ENCODE measurements at regions not wholly inside any gene's neighbourhood (a gene's known extent, or its start where the extent isn't known, plus 50 kb on each side); places are given as distances from the start of the nearest gene placed in this dataset.

DNA sequence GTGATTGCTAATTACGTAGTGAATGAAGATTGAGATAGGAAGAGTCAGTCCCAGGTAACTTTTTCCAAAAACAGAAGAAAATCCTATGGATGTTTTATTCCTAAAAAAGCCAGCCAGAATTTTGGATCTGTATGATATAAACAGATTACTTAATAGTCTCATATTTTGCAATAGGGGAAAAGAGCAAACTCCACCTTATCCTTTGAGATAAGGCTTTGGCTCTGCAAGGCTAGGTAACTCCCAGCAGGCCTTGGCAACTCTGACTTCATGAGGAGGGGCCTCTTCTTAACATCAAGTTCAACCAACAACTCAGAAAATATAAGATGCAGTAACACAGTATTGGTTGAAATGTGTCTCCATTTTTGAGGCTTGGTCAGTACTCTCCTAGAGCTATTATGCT is 98.7 kb upstream of the SLC4A4 start:
- TF ChIP-seq, protein P1, sequence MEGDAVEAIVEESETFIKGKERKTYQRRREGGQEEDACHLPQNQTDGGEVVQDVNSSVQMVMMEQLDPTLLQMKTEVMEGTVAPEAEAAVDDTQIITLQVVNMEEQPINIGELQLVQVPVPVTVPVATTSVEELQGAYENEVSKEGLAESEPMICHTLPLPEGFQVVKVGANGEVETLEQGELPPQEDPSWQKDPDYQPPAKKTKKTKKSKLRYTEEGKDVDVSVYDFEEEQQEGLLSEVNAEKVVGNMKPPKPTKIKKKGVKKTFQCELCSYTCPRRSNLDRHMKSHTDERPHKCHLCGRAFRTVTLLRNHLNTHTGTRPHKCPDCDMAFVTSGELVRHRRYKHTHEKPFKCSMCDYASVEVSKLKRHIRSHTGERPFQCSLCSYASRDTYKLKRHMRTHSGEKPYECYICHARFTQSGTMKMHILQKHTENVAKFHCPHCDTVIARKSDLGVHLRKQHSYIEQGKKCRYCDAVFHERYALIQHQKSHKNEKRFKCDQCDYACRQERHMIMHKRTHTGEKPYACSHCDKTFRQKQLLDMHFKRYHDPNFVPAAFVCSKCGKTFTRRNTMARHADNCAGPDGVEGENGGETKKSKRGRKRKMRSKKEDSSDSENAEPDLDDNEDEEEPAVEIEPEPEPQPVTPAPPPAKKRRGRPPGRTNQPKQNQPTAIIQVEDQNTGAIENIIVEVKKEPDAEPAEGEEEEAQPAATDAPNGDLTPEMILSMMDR (IDR thresholded peaks at IDR 0.05; ENCODE audit: extremely low read depth, missing control alignments) = no peak
- no peak for DNase-seq (ENCODE audit: low spot score)

DNA sequence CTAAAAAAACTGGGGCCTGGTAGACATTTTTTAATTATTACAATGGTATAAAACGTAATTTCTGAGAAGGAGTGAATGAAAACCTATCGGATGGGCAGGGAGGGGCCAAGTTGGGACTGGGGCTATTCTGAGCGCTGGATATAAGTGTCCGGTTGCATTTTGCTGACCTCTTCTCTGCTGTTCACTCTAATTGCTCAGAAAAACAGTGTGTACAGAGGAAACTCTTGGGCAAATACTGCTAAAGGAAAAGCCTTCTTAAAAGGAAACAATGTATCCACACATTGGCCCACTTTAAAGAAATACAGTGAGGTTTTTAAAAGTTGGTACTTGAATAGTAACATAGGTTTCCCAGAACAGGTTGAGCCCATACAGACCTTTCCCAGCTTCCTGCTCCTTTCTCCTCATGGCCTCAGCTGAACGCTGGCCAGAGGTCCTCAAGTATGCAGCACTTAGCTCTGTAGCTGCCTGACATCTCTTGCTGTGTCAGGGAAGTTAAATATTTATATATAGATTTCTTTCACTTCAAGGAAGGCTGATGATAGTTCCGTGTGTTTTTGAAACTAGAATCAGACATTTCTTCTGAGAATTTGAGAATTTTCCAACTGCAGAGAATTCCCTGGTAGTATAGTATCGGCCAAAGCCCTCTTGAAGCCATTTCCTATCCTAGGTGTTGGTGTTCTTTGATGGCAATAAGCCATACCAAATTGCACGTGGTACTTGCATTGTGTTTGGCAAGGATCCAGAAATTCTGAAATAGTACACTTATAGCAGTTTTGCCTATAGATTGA is 97.1 kb upstream of the SLC4A4 start:
- TF ChIP-seq, protein P1 (IDR thresholded peaks at IDR 0.05; ENCODE audit: extremely low read depth, missing control alignments) = no peak
- no peak for DNase-seq (ENCODE audit: low spot score)

DNA sequence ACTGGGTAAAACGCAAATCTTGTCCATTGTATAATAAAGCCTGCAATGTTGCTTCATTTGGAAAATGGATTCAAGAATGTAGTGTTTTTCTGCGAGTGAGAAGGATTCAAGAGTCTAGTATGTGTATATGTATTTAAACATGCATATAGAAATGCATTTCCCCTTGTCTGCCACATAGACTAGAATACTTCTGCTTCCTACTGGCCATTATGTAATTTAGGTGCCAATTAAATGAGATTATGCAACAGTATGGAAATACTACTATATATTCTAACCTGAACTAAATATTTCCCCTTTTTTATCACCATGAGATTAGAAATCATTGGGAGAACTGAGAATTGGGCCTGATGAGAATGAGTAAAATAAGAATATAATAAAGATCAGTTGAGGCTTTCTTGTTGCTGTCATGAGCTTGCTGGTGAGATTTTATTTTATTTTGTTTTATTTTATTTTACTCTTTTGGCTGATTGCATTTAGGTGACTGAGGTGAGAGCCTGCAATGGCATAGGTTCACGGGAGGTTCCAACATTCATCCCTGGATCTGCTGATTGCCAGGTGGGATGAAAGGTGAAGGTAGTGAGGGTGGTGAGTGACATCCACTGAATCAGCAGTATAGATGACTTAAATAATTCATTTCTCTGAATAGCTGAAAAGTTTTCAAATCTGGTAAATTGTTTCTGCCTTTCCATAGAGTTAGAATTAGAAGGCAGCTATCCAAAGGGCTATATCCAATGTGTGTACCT is 95.6 kb upstream of the SLC4A4 start:
- DNase-seq (ENCODE audit: low spot score) = no peak
- TF ChIP-seq, protein P1 (IDR thresholded peaks at IDR 0.05; ENCODE audit: extremely low read depth, missing control alignments) = no peak

DNA sequence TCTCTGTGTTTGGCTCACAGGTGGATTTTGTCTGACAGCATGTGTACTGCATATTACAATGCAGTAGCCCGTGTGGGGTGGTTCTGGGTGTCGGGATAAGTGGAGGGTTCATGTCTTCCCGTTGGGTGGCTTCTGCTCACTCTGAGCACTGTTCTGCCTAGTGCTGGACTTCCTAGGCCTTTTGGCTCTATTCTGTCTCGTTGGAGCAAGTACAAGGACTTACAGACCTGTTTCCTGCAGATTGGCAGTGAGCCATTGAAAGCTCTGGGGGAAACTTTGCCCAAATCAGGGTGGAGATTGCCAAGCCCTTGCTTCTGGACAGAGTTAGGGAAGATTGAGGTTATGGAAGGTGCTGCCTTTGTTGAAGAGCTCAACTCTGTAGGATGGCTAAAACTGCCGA is 91.1 kb upstream of the SLC4A4 start:
- DNase-seq (ENCODE audit: low spot score) = no peak
- TF ChIP-seq, protein P1 (IDR thresholded peaks at IDR 0.05; ENCODE audit: extremely low read depth, missing control alignments) = no peak

DNA sequence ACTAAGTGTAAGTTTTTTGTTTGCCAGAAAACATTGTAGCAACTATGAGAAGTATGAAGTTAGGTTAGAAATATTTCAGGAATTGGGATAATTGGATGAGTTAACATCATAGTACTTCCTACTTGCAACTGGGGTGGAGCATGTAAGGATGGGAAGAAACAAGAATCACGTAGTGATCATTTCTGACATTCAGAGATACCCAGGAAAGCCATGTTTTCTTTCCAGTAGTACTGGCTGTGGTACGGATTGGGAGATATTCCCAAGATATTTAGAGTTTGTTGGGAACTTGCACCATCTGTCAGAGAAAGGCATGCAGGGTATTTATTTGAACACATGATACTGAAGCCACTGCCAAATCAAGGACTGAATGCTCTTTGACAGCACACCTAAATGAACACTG is 87.6 kb upstream of the SLC4A4 start:
- TF ChIP-seq, protein P1 (IDR thresholded peaks at IDR 0.05; ENCODE audit: extremely low read depth, missing control alignments) = no peak
- no peak for DNase-seq (ENCODE audit: low spot score)

DNA sequence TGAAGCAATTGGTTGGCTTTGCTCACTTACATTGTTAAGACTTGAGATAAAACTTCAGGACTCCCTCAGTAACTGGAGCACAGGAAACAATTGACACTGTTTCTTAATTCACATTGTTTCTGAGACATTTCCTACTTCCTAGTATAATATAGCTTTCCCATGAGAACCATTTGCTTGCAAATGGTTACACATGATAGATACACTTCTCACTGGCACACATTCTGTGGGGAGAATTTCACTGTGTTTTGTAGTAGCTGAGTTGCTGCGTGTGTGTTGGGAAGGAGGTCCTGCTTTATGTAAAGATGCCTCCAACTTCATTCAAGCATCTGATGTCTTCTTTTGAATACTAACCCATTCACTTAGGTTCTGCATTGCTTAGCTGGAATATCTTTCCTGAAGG is 85.3 kb upstream of the SLC4A4 start:
- DNase-seq (ENCODE audit: low spot score) = no peak
- TF ChIP-seq, protein P1 (IDR thresholded peaks at IDR 0.05; ENCODE audit: extremely low read depth, missing control alignments) = no peak

DNA sequence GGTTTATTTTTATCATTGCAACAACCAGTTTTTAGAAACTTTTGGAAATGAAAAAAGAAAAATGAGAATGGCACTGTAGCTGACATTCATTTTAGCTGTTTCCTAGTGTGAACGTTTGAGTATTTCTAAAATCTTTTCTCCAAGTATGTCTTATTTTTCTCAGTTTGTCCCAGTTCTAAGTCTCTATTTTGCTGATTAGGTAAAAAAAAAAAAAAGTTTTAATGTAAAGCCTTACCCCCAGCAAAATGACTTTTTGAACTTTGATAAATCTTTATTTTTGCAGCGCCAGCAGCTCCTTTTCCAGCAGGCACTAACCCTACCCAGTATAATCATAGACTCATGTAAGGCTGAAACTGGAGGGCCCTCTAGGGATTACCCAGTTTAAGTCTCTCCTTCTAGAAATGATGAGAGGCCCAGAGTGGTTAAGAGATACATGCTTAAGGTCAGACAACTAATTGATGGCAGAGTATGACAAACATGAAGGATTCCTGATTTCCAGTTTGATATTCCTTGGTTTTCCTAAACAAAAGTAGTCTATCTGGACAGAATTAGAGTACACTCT is 84.3 kb upstream of the SLC4A4 start:
- TF ChIP-seq, protein P1 (IDR thresholded peaks at IDR 0.05; ENCODE audit: extremely low read depth, missing control alignments) = no peak
- DNase-seq (ENCODE audit: low spot score) = no peak
